Fibroblast of the aortic adventitia (primary cell): ENCODE measurements at regions not wholly inside any gene's neighbourhood (a gene's known extent, or its start where the extent isn't known, plus 50 kb on each side); places are given as distances from the start of the nearest gene placed in this dataset.

Source experiments
- DNase-seq: peaks from one replicate; pipeline ENCODE4 v3.0.0-alpha.2; 2010; ENCODE audit warnings: low read depth
- H3K4me3 ChIP-seq: 2 replicates; pipeline ENCODE4 v1.5.1; 2011; ENCODE audit warnings: low read depth, mild to moderate bottlenecking, control low read depth, low read length, moderate library complexity
- TF ChIP-seq, protein P1 (sequence below): IDR thresholded peaks from 2 replicates; pipeline ENCODE4 v1.5.1; 2011; ENCODE audit warnings: mild to moderate bottlenecking, low read length, control low read depth, inconsistent platforms; ENCODE audit not compliant: insufficient read depth

- TF ChIP-seq, protein P1, sequence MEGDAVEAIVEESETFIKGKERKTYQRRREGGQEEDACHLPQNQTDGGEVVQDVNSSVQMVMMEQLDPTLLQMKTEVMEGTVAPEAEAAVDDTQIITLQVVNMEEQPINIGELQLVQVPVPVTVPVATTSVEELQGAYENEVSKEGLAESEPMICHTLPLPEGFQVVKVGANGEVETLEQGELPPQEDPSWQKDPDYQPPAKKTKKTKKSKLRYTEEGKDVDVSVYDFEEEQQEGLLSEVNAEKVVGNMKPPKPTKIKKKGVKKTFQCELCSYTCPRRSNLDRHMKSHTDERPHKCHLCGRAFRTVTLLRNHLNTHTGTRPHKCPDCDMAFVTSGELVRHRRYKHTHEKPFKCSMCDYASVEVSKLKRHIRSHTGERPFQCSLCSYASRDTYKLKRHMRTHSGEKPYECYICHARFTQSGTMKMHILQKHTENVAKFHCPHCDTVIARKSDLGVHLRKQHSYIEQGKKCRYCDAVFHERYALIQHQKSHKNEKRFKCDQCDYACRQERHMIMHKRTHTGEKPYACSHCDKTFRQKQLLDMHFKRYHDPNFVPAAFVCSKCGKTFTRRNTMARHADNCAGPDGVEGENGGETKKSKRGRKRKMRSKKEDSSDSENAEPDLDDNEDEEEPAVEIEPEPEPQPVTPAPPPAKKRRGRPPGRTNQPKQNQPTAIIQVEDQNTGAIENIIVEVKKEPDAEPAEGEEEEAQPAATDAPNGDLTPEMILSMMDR: no peak
- H3K4me3 ChIP-seq: no peak overlapping the region
- DNase-seq: no peak
Observed at GRCh38 chr10:27440478-27440877, 63.6 kb upstream of the RAB18 start.

DNA sequence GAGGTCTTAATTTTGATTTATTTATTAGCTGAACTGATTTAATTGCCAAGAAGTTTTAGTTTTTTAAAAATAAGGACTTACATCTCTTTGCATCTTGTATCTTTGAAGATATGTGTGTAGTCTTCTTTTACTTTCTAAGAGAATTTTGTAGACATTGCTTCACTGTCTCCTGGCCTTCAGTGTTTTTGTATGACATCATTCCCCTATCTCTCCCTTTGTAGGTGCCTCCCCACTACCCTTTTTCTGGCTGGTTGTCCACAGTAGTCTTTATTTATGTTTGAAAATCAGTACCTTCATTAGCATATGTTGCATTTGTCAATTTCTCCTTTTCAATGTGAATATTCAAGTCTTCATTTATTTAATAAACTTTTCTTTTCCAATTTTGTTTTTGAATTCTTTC, 64.1 kb upstream of the RAB18 start:
- TF ChIP-seq, protein P1: no peak
- H3K4me3 ChIP-seq: no peak overlapping the region

DNA sequence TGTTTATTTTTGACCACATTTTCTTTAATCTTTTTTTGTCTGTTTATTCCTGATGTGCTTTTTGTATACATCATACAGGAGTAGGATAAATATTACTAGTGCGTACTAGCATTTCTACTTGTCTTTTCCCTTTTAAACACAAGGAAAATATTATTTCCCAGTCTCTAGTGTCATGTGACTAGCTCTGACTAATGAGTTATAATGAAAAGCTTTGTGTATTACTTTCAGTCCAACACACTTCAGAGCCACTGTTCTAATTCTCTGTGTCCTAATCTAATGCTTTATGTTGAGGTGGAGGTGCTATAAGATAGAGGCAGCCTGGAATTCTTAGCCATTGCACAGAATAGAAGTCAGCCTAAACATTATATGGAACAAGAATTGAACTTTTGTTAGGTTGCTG, 65.0 kb upstream of the RAB18 start:
- TF ChIP-seq, protein P1: no peak
- no peak overlapping the region for H3K4me3 ChIP-seq
- DNase-seq: no peak

More for the DNA sequence above, 64.1 kb upstream of the RAB18 start:
- no peak for DNase-seq

GRCh38 chr10:27437775-27438174, 66.3 kb upstream of the RAB18 start:
- TF ChIP-seq, protein P1: no peak
- no peak overlapping the region for H3K4me3 ChIP-seq
- no peak for DNase-seq

- no peak overlapping the region for H3K4me3 ChIP-seq
- TF ChIP-seq, protein P1: no peak
- no peak for DNase-seq
Observed at GRCh38 chr10:27436710-27437109, 67.4 kb upstream of the RAB18 start.

GRCh38 chr10:27433976-27434375, 70.1 kb upstream of the RAB18 start:
- H3K4me3 ChIP-seq: no peak overlapping the region
- TF ChIP-seq, protein P1: no peak
- DNase-seq: no peak

GRCh38 chr10:27426948-27427467, 77.1 kb upstream of the RAB18 start:
- DNase-seq: no peak
- H3K4me3 ChIP-seq: no peak overlapping the region
- TF ChIP-seq, protein P1: no peak
